Astrocyte of the hippocampus (primary cell): ENCODE measurements at regions not wholly inside any gene's neighbourhood (a gene's known extent, or its start where the extent isn't known, plus 50 kb on each side); places are given as distances from the start of the nearest gene placed in this dataset.
"Not testable (repeated sequence)": the region's sequence is repeated elsewhere in the genome, so short reads cannot be mapped to it uniquely, and the experiment has no call there.

Experiments used
- DNase-seq: peaks from one replicate; pipeline ENCODE4 v3.0.0; 2011; ENCODE audit warnings: low read depth, low spot score

DNA sequence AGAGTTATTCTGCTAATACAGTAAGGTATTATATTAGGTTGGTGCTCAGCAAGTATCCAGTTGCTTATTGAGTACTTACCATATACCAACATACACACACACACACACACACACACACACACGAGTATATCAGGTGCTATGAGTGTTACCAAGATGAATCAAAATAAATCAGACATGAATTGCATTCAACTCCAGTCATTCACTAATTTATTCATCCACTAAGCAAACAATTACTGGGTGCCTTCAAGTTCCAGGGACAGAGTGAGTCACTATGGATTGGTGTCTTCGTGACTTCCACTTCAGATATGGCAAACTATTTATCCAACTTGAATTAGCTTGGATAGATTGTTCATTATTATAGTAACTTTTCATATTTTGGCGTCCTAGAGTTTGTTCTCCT, 140.7 kb upstream of the SLC44A1 start:
- peak; percentile 58 for DNase-seq

DNA sequence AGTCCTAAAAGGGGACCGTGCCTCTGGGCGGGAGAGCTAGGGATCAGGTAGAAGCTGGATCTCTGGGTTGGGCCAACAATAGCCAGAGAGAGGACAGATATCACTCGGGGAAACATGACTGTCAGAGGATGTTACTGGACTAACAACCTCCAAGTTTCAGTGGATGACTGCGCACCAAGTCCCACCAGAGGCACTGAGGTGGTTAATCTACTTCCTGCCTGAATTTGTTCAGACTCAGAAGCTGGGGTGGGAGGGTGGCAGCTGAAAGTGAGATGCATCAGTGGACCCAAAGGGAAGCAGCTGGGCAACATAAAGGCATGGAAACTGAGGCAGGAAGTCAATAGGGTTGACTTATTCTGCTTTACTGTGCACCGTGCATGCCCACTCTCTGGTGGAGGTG, 130.1 kb upstream of the SLC44A1 start:
- no peak for DNase-seq

GRCh38 chr9:105114964-105115728, 129.3 kb upstream of the SLC44A1 start:
- DNase-seq = no peak

GRCh38 chr9:105116052-105116868, 128.2 kb upstream of the SLC44A1 start:
- DNase-seq = no peak

- DNase-seq = peak; percentile 69
These were observed 127.2 kb upstream of the SLC44A1 start for GRCh38 chr9:105117234-105117633.

- peak; percentile 31 for DNase-seq
These were observed 125.8 kb upstream of the SLC44A1 start for GRCh38 chr9:105118636-105119035.

DNA sequence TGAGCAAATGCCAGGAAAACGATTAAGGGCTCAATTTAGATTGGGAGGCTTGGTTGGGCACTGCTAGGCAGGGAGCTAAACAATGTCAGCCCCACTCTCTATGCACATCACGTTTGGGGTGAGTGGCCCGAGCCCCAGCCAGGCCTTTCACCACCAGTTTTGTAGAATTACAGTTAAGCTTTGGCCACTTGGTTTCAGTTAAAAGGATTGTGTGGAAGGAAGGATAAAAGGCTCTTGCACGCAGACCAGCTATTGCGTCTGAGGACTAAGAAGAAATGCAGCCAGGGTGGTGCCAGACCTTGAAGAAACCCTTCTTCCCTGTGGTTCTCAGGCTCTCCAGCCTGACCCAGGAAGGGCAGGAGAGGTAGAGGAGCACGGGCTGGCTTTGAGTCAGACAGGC, 125.3 kb upstream of the SLC44A1 start:
- DNase-seq = peak; percentile 68

DNA sequence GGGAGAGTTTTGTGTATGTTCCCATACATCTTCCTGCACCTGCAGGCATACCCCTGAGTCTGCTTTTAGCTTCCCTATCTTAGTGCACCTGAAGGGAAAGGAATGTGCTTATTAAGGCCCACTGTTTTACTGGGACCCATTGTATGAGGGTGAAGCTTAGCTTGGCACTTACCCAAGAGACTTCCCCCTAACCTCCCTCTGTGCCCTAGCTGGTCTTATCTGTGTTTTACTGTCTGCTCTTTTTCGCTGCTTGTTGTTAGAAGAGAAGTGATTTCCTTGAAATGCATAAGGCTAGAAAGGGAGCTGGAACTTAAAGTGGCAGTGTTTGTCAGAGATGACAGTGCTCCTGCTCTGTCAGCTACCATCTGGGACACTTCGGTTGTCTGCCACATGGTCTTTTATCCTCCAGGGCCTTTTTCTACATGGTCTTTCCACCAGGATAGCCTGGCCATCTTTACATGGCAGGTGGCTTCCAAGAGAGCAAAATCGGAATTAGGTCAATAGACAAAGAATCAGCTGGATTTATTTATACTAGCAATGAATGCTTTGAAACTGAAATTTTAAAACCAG, 122.5 kb upstream of the SLC44A1 start:
- no peak for DNase-seq

DNA sequence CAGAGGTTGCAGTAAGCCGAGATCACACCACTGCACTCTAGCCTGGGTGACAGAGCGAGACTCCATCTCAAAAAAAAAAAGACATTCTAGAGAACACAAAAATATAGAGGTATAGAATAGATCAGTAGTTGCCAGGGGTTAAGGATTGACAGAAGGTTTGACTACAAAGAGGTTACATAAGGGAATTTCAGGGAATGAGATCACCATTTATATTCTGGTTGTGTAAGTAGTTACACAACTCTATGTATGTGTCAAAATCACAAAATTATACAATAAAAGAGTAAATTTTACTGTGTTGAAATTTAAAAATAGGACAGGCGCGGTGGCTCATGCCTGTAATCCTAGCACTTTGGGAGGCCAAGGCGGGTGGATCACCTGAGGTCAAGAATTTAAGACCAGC, 119.9 kb upstream of the SLC44A1 start:
- not testable (repeated sequence) for DNase-seq

DNA sequence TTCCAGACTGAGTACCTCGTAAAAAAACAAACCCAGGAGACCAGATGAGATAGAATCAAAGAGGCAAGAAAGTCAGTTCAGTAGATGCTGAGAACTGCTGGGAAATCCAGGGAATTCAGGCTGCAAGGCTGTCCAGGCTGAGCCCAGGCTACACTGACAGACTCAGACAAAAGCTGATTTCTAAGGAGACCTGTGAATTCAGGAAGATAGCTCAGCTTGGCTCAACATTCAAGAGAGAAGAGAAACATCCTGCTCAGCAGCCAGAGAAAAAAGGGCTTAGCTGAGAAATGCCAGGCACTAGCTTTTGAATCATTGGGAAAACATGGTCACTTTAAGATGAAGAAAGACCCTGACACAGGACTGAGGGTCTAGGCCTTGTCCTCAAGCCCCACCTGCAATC, 118.2 kb upstream of the SLC44A1 start:
- no peak for DNase-seq

DNA sequence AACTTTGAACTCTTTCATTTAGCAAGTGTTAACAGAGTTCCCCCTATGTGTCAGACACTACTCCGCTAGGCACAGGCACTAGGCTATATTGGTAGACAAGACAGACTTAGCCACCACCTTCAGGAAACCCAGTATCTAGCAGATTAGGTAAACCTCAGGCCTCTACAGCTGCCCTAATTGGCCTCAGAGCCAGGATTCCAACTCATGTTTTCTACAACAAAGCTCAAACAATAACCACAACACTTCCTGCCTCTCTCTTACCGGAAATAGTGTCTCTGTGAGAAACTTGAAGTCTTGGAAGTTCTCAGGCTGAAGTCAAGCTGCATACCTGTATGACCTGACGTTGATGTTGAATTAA, 116.6 kb upstream of the SLC44A1 start:
- DNase-seq = peak; percentile 53

DNA sequence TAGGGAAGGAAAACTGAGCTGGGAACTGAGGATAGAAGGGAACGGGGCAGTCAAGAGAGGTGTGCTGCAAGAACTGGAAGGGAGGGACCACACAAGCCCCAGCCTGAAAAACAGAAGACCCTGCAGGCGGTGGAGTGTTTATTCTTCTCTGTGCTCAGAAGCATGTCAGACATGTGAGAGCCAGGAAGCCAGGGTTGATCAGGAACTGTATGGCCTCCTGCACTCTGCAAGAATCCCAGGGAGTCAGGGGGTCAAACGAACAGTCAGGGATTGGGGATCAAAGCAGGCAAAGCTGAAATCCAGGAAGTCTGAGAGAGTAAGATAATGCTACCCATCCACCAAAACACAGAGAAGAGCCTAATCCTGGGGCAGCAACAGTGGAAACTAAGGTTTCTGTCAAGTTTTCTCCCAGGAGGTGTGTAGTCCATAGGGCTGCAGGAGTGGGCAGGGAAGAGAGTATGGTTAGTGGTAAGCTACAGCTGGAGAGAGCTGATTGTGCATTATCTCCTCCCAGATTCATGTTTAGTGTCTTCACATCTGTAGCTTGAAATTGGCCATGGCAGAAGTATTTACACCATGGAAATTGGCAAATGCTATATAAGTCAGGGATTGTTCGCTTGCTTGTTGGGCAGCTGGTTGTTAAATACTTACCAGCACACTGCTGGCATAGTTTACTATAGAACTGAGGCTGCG, 115.4 kb upstream of the SLC44A1 start:
- DNase-seq = no peak

GRCh38 chr9:105129731-105130130, 114.7 kb upstream of the SLC44A1 start:
- DNase-seq = no peak

DNA sequence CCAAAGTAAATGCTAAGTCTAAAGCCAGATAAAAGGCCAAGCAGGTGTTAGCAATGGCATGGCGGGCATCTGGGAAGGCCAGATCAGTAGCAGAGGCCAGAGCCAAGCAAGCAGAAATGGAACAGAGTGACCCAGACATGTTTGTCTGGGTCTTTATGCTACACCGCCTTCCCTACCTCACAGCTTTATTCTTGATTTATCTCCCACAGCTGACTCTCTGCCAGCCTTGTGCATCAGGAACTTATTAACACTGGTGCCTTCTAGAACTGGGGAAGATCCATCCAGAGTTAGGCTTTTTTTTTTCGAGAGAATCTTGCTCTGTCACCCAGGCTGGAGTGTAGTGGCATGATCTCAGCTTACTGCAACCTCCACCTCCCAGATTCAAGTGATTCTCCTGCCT, 112.5 kb upstream of the SLC44A1 start:
- no peak for DNase-seq

GRCh38 chr9:105132606-105133005, 111.8 kb upstream of the SLC44A1 start:
- DNase-seq = peak; percentile 82

DNA sequence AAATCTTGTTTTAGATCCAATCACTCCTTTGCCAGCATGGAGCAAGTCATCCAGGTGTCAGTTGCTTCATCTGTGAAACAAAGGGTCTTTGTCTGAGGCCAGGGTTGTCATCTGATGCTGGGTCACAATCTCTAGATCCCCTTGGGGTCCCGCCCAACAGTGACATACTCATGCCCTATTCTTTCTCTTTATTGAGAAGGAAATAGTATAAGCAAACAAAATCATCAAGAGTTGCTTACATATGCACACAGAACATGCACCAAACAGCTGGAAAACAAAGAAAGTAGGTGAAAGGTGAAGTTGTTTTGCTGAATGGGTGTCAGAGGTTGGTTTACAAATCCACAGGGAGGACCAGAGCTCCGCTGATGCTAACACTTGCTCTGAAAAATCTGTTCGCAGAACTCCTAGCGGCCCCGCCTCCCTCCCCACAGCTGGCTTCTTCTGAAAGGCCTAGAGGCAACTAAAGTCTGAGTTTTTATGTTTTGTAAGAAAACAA, 106.1 kb upstream of the SLC44A1 start:
- DNase-seq = peak; percentile 33

DNA sequence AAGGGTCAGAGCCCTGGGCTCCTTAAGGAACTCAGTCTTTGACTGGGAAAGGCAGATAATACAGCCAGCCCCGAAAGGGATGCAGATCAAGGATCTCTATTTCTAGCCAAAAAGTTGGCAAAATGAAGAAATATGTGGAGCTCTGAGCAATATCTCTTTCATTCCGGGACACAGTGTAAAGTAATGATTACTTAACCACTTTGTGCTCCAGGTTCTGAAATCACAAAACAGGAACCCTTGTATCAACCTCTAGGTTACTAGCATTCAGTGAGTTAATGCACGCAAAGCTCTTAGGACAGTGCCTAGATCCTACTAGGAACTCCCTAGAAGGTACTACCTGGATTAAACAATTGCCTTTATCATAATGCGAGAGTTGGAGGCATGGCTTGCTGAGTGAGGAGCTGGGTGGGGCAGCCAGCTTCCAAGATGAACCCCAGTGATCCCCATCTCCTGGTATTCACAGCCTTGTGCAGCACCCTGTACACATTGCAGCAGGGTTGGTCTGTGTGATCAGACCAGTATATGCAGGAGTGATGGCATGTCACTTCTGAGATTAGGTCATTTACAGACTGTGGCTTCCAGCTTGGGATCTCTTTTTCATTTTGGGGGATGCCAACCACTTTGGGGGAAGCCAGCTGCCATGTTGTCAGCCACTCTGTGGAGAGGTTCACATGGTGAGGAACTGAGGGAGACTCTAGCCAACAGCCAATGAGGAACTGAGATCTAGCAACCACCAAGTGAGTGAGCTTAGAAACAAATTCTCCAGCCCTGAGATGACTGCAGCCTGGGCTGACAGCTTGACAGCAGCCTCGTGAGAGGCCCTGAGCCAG, 103.1 kb upstream of the SLC44A1 start:
- no peak for DNase-seq

DNA sequence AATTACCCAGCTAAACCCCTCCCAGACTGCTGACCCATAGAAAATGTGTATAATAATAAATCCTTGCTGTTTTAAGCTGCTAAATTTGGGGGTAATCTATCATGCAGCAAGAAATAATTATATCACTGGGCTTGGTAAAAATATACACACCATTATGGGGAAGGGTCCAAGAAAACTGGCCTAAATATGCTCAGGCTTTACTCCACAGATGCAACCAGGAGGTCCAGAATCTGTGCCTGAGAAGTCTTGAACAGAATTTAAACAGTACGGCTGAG, 102.5 kb upstream of the SLC44A1 start:
- no peak for DNase-seq

DNA sequence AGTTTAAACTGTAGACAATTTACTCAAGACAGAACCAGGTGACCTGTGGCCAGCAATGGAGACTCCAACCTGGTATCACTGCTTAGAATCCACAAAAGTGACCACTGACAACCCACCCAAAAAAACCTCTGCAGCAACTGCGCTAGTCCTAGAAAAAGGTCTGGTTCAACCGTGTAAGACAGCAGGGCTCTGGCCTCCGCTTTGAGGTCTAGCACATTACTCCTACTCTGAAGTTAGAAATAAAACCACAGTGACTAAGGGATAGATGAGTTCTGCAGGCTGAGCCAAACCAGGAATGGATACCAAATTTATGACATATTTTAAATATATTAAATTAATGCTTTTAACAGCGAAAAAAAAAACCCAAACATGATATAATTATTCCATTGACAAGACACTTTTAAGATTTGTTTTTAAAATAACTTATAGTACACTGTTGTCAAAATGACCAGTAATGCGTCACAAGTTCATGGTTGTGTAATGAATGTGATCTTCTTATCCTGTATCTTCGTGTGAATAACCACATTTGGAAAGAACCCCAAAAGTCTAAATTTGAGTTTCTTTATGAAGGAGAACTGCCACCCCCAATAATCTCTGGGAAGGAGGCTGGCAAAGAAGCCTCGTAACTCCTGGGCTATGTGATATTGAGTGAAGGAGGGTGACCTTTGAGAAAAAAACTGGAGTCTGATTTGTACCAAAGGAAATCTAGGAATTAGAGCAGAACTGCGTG, 101.9 kb upstream of the SLC44A1 start:
- peak; percentile 50 for DNase-seq

DNA sequence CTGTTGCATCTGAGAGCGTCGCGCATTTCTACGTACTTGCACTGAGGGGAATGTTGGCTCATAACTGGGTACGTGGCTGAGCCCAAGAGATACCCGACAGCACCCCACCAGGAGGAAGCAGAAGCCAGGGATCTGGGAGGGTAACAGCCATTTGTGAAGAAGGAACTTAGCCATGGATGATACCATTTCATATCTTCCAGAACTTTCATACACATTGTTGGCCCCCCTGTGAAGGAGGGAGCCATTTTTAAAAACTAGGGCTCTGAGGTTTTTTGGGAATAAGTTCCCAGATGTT, 101.4 kb upstream of the SLC44A1 start:
- DNase-seq = no peak

GRCh38 chr9:105144076-105144475, 100.4 kb upstream of the SLC44A1 start:
- no peak for DNase-seq
